ENCODE measurements at regions not wholly inside any gene's neighbourhood (a gene's known extent, or its start where the extent isn't known, plus 50 kb on each side); places are given as distances from the start of the nearest gene placed in this dataset.

GRCh38 chr12:98073610-98074009 is 441.8 kb upstream of the TMPO start:
- no peak for DNase-seq

GRCh38 chr12:98074286-98074685 is 441.1 kb upstream of the TMPO start:
- DNase-seq = no peak

GRCh38 chr12:98084391-98084790 is 431.0 kb upstream of the TMPO start:
- DNase-seq = no peak

- no peak for DNase-seq
Measured at GRCh38 chr12:98085046-98085755, 430.2 kb upstream of the TMPO start.

- DNase-seq = no peak
Measured at GRCh38 chr12:98090731-98091130, 424.7 kb upstream of the TMPO start.

GRCh38 chr12:98096436-98096835 is 419.0 kb upstream of the TMPO start:
- no peak for DNase-seq

GRCh38 chr12:98106031-98106683 is 409.2 kb upstream of the TMPO start:
- DNase-seq = no peak

GRCh38 chr12:98109266-98109665 is 406.1 kb upstream of the TMPO start:
- no peak for DNase-seq

GRCh38 chr12:98110536-98110935 is 404.9 kb upstream of the TMPO start:
- no peak for DNase-seq

GRCh38 chr12:98113548-98113947 is 401.8 kb upstream of the TMPO start:
- DNase-seq = no peak

- DNase-seq = no peak
Measured at GRCh38 chr12:98121963-98122362, 393.4 kb upstream of the TMPO start.

- DNase-seq = no peak
Measured at GRCh38 chr12:98123021-98123461, 392.3 kb upstream of the TMPO start.

- DNase-seq = no peak
Measured at GRCh38 chr12:98126637-98127335, 388.6 kb upstream of the TMPO start.

- DNase-seq = no peak
Measured at GRCh38 chr12:98127336-98127679, 388.1 kb upstream of the TMPO start.

GRCh38 chr12:98127854-98128253 is 387.5 kb upstream of the TMPO start:
- no peak for DNase-seq

- no peak for DNase-seq
Measured at GRCh38 chr12:98136544-98136943, 378.8 kb upstream of the TMPO start.

GRCh38 chr12:98137278-98137677 is 378.1 kb upstream of the TMPO start:
- no peak for DNase-seq

GRCh38 chr12:98144953-98145352 is 370.4 kb upstream of the TMPO start:
- no peak for DNase-seq

GRCh38 chr12:98146043-98146442 is 369.3 kb upstream of the TMPO start:
- no peak for DNase-seq

GRCh38 chr12:98146487-98146886 is 368.9 kb upstream of the TMPO start:
- DNase-seq = no peak

- no peak for DNase-seq
Measured at GRCh38 chr12:98149270-98149669, 366.1 kb upstream of the TMPO start.

GRCh38 chr12:98149691-98150210 is 365.6 kb upstream of the TMPO start:
- DNase-seq = no peak

- no peak for DNase-seq
Measured at GRCh38 chr12:98151105-98151590, 364.2 kb upstream of the TMPO start.

GRCh38 chr12:98151984-98152383 is 363.4 kb upstream of the TMPO start:
- no peak for DNase-seq
